Suprapubic skin (tissue), 4 donors: ENCODE measurements at regions not wholly inside any gene's neighbourhood (a gene's known extent, or its start where the extent isn't known, plus 50 kb on each side); places are given as distances from the start of the nearest gene placed in this dataset.

Source experiments
- CTCF ChIP-seq, 2 donors: fragments of 200-600 bp in 1 of 2; fragments of 450-650 bp in 1 of 2; sonication (generic) in 1 of 2; IDR thresholded peaks; one replicate each; pipeline ENCODE4 v1.5.1; 2016 to 2019; ENCODE audit warnings: antibody characterized with exemption in 2 of 2, mild to moderate bottlenecking in 1 of 2, moderate library complexity in 1 of 2
- EP300 ChIP-seq: sonication (generic); formaldehyde crosslinking; IDR thresholded peaks from one replicate; pipeline ENCODE4 v1.6.1; 2017; ENCODE audit warnings: antibody characterized with exemption
- POLR2A ChIP-seq, 2 donors: fragments of 450-650 bp; IDR thresholded peaks; one replicate each; pipeline ENCODE4 v1.6.1; 2017; ENCODE audit warnings: antibody characterized with exemption in 2 of 2, mild to moderate bottlenecking in 2 of 2, moderate library complexity in 2 of 2
- POLR2AphosphoS5 ChIP-seq, 3 donors: sonication (generic); formaldehyde crosslinking; IDR thresholded peaks; one replicate each; pipeline ENCODE4 v1.6.1; 2017; ENCODE audit warnings: antibody characterized with exemption in 3 of 3

GRCh38 chr18:25456334-25457010, 104.5 kb upstream of the ZNF521 start:
- TF ChIP-seq CTCF (IDR thresholded peaks at IDR 0.05): no peak
- TF ChIP-seq EP300: no peak
- TF ChIP-seq POLR2A (IDR thresholded peaks at IDR 0.05): no peak
- no peak for TF ChIP-seq POLR2AphosphoS5 (IDR thresholded peaks at IDR 0.05)
